IPS DF 4.7 (cell line): ENCODE measurements at regions not wholly inside any gene's neighbourhood (a gene's known extent, or its start where the extent isn't known, plus 50 kb on each side); places are given as distances from the start of the nearest gene placed in this dataset.
"Not testable (repeated sequence)": the region's sequence is repeated elsewhere in the genome, so short reads cannot be mapped to it uniquely, and the experiment has no call there.

Experiments
- DNase-seq: peaks from one replicate; pipeline ENCODE4 v3.0.0-alpha.2; 2013; ENCODE audit warnings: low spot score; ENCODE audit errors: extremely low read depth

- no peak for DNase-seq
Measured at GRCh38 chr12:102298022-102298421, 100.4 kb upstream of the PMCH start.

GRCh38 chr12:102297412-102297811 lies 99.8 kb upstream of the PMCH start:
- DNase-seq: no peak

GRCh38 chr12:102294568-102294967 lies 96.9 kb upstream of the PMCH start:
- DNase-seq: no peak

- DNase-seq: not testable (repeated sequence)
Measured at GRCh38 chr12:102291498-102292440, 94.1 kb upstream of the PMCH start.

GRCh38 chr12:102289702-102290101 lies 92.1 kb upstream of the PMCH start:
- not testable (repeated sequence) for DNase-seq

GRCh38 chr12:102281231-102281630 lies 83.6 kb upstream of the PMCH start:
- DNase-seq: no peak

- DNase-seq: not testable (repeated sequence)
Measured at GRCh38 chr12:102255687-102256086, 58.1 kb upstream of the PMCH start.

GRCh38 chr12:102251005-102251404 lies 53.4 kb upstream of the PMCH start:
- not testable (repeated sequence) for DNase-seq

- DNase-seq: no peak
Measured at GRCh38 chr12:102249079-102249841, 51.6 kb upstream of the PMCH start.
